Stimulated activated CD8-positive, alpha-beta memory T cell treated with anti-CD3 and anti-CD28 coated beads, Interleukin-2, amount 100 ng/mL, for 1 hour (primary cell): ENCODE measurements at regions not wholly inside any gene's neighbourhood (a gene's known extent, or its start where the extent isn't known, plus 50 kb on each side); places are given as distances from the start of the nearest gene placed in this dataset.

ENCODE experiments used
- DNase-seq, 2 donors: peaks; one replicate each; pipeline ENCODE4 v3.0.0-alpha.2; 2020; ENCODE audit warnings: low read depth in 2 of 2

DNA sequence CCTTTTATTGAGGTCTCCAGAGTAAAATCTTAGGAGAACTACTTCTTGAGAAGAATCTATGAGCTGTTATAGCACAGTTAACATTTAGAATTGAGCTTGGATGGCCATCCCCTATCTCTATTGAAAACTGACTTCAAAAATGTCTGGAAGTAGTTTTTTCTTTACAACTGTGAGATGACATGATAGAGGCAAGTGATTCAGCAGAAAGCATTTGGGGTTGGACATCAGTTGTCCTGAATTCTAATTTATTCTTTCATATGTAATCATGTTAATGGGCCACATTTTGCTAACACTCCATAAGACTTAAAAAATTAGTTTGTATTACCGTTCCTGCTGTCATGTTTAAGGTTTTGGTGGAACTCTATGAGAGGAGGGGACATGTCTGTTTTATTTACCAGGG is 237.0 kb upstream of the SLC14A2 start:
- DNase-seq: no peak

DNA sequence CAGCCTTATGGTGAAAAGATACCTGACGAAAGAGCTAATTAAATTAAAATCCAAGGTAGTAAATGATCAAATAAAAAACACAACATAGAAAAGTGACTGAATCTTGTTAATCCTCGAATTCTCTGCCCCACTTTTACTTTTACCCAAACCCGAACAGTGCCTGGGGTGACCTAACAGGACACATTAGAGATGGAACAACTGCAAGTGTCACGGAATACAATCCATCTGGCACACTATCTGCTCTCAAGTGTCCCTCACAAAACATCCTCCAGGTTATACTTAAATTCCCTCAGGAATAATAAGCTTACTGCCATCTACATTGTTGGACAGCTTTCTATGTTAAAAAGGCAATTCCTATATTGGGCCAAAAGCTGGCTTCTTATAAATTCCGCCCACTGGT is 236.3 kb upstream of the SLC14A2 start:
- DNase-seq: no peak

DNA sequence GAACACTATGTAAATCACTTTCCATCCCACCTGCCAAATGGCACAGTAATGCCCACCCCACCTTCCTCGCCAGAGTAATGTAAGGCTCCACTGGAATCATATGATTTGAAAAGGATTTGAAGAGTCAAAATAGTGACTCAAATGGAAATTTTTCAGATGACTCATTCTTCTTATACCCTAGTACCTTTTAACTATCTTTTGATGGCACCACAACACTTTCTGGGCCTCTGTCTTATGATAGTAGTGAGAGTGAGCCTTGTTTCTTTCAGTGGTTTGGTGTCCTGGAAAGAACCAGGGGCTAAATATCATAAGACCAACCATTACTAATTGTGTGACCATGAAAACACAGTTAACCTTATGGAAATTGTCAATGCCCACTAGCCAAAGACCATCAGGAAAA is 235.4 kb upstream of the SLC14A2 start:
- no peak for DNase-seq

DNA sequence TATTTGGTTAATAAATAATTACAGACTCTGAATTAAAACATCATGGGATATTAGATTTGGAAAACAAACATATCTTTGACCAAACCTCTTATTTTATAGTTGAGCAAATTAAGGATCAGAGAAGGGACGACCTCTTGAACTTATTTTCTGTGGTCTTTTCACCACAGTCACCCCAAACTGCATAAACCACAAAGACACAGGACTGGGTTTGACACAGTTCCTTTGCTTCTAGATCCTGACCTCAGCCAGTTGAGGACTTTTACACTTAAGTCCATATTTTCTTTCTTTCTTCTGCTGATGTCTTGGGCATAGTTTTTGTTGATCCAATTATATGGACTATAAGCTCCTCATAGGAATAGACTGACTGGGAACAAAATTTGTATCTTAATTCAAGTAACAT is 234.0 kb upstream of the SLC14A2 start:
- DNase-seq: no peak

DNA sequence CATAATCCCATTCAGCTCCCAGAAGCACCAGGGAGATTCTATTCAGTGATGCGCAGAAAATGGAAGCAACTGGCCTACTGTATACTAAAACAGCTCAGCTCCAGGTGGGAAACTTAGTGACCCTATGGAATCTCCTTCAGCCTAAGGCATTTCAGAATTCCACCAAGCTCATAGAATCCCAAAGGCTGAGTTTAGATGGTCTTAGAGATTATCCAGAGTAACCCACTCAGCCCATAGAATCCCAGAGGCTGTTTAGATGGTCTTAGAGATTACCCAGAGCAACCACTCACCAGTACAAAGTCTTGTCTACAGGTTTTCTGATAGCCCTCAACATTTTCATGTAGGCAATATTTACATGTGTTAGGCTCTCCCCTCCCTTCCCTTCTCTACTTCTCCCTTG is 232.0 kb upstream of the SLC14A2 start:
- DNase-seq: no peak

DNA sequence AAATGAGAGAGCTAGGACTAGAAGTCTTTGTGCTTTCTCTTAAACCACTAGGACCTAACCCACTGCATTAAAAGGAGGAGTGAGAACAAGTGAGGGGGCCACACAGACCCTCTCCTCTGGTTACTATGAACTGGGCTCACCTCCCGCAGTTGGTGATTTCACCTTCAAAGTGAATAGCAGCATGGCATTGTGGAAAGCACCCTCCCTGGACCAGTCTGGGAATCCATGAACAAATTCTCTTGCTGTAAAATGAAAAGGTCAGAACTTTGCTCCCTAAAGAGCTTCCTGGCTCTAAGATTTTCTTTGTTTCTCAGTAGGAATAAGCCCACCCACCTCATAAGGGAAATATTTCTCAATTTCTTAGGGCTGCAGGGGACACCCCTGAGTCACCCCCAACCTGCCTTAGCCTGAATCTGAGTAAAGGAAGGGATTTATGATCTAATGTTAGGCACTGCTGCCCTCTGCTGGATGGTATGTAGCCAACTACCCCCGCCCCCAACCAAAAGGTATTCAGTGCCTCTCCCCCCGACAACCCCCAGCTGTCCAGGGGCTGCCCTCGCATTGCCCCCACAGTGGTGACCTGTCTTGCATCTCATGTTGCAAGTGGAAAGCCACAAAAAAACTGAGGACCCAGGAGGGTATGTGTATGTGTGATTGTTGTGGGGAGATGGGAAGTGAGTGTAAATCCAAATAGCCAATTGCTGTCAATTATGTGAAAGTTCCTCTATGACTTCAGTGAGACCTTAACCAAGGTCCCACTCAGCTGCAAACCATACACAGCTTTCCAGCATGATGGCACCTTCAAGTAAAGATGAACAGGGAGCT is 230.9 kb upstream of the SLC14A2 start:
- peak in 1 of 2 donors; percentile 2 for DNase-seq

DNA sequence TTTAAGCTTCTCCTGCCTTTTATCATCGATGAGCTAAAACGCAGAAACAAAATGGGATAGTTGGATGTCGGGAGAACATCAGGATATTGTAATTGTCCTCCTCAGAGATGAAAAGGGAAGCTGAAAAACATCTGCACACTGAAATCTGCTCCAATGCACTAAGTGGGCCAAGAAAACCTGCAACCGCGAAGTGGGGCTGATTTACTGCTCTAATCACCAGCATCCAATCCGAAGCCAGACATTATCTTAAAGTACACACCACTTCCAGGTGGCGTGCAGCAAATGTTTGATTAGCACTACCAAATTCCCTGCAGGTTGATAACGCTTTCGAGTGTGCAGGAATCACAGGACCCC is 230.3 kb upstream of the SLC14A2 start:
- DNase-seq: no peak

DNA sequence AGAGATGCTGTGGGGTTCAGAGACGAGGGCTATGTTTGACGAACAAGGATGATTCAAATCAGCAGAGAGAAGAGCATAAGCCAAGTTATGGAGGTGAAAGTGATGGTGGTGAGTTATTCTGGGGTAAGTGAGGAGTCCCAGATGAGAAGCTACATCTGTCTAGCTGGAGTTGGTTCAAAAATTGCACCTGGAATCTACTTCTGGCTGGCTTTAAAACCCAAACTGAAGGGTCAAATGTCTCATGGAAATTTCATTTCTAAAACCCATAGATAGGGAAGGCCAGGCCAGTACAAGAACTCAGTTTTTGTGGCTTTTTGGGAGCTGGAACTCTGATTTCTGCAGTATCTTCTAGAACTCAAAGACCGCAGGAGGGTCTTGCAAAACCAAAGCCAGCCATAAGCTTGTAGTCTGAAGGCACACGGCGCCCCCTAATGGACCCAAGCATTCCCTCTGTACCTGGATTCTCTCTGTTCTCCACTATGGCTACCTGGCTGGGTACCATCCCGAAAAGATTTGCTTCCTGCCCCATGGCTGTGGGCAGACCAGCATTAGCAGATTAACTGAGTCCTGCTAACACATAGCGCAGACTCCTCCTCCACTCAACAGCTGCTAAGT is 229.1 kb upstream of the SLC14A2 start:
- no peak for DNase-seq

DNA sequence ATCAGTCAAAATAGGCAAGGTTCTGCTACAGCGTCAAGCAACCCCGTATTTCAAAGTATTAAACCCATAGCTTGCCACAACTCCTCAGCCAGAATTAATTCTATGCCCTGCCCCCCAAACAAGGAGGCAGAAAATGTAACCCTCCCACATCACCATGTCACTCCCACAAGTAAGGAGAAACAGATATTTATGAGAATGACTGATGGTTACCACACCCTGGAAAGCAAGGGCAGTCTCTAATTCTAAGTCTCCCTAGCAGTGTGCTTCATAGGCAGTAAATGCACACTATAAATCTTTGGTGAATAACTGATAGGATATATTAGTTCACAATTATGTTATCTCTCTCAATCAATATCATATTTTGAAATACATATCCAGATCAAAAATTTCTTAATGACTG is 228.0 kb upstream of the SLC14A2 start:
- DNase-seq: no peak

DNA sequence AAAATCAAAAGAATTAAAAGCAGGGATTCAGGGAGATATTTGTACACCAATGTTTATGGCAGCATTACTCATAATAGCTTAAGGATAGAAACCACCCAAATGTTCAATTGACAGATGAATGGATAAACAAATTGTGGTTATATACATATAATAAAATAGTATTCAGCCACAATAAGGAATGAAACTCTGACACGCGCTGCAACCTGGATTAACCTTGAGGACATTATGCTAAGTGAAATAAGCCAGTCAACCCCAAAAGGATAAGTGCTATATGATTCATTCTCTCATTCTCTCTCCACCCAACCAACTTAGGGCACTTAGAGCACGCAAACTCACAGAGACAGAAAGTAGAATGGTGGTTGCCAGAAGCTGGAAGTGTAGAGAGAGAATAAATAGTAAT is 216.8 kb upstream of the SLC14A2 start:
- no peak for DNase-seq

DNA sequence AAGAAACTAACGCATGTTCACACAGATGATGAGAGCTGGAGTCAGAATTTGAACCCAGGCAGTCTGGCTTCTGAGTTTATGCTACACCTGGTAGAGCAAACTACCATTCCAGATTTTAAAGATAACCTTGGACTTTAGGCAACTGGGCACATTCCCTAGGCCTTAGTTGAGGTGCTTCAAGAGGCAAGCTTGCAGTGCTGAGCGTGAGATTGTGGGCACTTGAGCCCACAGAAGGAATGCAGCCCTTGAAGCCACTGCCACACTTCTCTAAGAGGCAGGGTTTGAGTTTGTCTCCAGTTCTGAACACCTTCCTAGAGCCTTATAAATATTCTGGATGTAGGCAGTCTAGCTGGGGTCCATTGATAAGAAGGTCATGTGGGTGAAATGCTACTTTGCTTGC is 216.1 kb upstream of the SLC14A2 start:
- no peak for DNase-seq

DNA sequence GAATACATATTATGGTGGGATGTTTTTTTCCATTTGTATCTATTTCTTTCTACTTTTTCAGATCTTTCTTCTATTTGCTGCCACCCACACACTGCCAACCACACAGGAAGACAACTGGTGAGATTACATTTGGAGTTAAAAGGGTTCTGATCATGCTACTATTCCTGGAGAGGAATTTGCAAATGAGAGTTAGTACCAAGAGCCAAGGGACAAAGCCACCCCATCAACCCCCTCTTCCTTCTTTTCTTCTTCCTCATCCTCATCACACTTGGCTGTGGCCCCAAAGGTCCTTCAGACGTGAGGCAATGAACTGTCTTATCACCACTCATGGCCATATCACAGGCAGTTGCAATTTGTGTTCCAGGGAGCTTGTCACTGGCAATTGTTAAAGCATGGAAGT is 215.6 kb upstream of the SLC14A2 start:
- DNase-seq: no peak

DNA sequence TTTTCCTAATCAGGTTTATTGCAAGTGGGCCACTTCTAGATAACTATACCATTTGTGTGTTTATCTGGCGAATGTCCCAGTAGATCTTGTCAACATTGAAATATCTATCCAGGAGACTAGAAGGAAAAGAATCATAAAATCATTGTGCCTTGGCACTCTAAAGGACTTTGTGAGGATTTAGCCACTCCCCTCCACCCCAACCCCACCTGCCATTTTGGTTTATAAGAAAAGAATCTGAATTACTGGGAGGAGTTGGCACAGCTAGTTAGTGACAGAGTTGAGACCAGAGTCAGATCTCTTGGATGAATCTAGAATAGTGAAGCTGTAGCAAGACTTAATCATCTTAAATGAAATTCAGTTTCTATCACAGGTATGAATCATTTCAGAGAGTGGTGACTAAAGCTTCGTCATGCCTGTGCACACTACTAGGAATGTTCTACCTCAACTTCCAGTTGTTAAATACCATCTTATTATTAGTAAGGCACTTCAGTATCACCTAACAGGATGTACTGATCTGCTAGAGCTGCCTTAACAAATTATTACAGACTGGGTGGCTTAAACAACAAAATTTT is 212.7 kb upstream of the SLC14A2 start:
- no peak for DNase-seq

DNA sequence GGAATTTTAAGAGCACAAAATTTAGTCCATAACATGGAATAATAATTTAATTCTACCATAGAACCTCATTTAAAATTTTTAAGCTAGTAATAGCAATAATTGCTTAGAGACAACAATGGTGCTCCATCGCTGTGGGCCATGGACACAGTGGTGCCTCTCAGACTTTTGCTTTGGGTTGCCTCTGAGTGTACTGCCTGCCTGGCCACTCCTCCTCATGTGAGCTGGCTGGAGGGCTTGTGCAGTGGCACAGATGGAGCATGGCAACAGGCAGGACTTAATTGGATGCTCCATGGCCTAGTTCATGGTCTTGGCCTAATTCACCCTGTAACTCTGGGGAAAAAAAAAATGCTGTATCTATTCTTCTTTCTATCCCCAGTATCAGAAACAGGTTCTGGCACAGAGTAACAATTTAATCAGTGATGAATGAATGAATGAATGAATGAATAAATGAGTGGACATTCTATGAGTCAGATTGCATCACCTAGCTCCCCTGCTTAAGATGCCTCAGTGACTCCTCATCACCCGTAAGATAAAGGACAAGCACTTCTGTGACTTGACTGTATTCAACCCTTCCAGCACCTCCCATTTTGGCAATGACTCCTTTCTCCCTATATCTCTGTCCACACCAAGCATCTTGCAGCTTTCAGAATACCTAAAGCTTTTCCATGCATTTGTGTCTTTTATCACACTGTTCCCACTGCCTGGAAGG is 211.8 kb upstream of the SLC14A2 start:
- no peak for DNase-seq

DNA sequence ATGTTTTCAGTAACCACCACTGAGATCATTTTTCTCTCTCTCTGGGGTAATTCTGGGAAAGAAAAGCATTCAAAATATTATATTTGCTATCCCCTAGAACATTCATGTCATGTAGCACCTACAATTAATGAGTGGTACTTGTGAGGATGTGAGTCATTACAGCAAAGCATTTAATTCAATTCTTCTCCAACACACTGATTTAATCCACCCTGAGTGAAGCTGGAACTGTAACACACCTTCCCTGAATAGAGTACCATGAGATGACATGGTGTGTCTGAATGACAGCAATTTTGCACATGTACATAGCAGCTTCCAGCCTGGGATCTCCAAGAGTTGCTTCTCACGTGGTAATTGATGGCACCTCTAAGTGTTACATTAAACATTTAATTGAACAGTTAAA is 207.1 kb upstream of the SLC14A2 start:
- no peak for DNase-seq

DNA sequence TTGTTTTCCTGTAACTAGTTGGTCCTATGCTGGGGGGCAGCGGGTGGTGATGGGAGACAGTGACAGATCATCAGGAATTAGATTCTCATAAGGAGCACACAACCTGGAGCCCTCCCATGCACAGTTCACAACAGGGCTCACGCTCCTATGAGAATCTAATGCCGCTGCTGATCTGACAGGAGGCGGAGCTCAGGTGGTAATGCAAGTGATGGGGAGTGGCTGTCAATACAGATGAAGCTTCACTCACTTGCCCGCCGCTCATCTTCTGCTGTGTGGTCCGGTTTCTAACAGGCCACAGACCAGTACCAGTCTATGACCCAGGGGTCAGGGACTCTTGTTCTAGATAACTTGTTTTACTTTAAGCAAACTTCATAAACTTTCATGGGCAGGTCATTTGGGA is 205.3 kb upstream of the SLC14A2 start:
- DNase-seq: no peak

DNA sequence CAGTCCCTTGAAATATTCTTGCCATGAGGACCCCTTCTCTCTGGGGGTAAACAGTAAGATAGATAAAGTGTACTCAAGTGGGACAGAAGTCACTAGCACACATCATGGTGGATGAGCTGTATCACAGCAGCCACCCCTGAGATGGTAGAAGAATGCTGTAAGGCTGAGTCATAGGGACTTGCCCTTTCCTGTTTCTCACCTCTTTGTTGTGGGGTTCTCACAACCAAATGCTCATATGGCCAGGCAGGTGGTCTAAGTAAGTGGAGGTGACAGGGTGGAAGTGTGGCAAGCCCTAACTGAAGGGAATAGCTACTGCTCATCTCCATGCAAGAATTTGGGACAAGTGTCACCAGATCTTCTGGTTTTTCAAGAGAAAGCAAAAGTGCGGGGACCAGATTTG is 202.7 kb upstream of the SLC14A2 start:
- DNase-seq: no peak

DNA sequence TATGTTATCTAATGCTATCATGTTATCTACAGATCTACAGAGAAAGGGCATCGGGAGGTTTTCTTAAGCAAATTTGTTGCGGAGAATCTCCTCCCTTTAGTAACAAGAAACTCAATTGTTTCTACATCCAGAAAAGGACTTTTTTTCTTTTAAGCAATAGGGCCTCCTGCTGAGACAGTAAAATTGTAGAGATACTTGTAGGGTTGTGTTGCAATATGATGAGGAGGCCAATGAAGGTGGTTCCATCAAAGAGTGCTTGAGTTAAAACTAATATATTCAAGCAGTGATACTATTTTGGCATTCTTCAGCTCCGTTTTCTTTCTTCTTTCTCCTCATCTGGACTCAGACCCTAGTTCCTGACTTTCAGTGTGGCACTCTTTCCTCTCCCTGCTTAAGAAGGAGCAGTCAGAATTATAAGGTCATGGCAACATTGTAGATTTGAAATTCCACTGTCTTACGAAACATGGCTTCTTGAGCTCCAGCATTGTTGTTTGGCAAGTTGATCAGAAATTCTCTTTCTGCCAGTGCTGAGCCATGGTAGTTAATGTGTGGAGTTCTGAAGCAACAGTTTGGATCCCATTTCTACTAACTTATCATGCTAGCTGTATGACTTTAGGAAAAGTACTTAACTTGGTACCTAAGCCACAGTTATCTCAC is 202.0 kb upstream of the SLC14A2 start:
- no peak for DNase-seq

DNA sequence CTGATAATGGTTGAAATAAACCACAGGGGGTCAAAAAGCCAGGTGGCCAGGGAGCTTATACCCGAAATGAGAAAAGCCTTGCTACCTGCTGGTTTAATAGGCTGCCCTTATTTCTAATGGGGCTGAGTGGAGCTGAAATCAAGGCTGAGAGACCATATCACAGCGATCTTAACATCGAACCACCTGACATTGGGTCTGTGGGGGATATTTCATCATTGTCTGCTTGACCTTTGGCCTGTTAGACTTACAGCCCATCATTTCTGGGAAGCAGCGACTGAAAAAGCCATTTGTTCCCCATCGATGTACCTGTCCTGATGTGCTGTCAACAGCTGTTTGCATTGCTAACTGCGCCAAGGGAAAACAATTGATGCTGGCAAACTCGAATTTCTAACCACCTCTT is 199.7 kb upstream of the SLC14A2 start:
- DNase-seq: no peak

DNA sequence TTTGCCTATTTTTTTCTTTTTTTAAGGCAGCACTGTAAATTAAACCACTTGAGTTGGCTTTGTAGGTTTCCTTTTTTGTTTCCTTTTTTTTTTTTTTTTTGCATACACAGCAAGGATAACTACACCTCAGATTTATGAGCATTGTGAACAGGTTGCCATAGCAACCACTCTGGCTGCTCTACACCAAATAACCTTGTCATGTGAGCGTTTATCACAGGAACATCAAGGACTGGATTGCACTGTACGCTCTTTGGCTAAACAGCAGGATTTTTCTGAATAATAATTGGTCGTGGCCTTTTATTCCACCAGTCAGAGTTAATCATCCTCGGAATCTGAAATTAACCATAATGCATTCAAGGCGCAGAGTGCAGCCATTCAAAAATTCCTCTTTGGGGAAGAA is 199.1 kb upstream of the SLC14A2 start:
- DNase-seq: no peak

DNA sequence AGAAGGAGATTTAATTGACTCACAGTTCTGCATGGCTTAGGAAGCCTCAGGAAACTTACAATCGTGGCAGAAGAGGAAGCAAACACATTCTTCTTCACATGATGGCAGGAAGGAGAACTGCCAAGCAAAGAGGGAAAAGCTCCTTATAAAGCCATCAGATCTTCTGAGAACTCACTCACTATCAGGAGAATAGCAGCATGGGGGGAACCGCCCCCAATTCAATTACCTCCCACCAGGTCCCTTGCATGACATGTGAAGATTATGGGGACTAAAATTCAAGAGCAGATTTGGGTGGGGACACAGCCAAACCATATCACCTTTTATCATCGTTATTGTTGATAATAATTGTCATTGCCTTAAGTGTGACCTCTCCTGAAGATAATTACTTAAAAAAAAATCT is 197.9 kb upstream of the SLC14A2 start:
- no peak for DNase-seq

DNA sequence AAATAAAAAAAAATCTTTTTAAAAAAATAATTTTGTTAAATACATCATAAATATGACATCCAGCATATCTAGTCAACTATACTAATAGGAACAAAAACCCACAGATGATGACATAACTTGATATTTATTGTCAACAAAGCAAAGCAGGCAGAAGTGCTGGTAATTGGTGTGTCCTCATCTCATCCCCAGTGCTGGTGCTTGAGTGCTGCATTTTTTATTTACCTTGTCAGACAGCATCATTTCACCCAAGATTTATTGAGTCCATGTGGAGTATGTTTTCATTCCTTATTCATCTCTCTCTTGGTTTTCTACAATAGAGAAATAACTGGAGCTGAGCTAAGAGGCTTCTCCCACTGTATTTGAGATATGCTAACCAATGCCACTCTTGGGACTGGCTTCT is 191.6 kb upstream of the SLC14A2 start:
- no peak for DNase-seq
